T1000 (cell line): ENCODE measurements at regions not wholly inside any gene's neighbourhood (a gene's known extent, or its start where the extent isn't known, plus 50 kb on each side); places are given as distances from the start of the nearest gene placed in this dataset.
"Not testable (repeated sequence)": the region's sequence is repeated elsewhere in the genome, so short reads cannot be mapped to it uniquely, and the experiment has no call there.

Source experiments
- DNase-seq: peaks from one replicate; lab custom pipeline; 2025; ENCODE audit warnings: mixed read lengths; lab: John Stamatoyannopoulos, UW

- DNase-seq = no peak
Observed at GRCh38 chr20:48329676-48330664, 497.8 kb downstream of the PREX1 start.

GRCh38 chr20:48329031-48329615 is 498.7 kb downstream of the PREX1 start:
- no peak for DNase-seq

GRCh38 chr20:48327848-48328247 is 500.0 kb downstream of the PREX1 start:
- not testable (repeated sequence) for DNase-seq

- DNase-seq = no peak
Observed at GRCh38 chr20:48326868-48327267, 500.9 kb downstream of the PREX1 start.

GRCh38 chr20:48326434-48326691 is 501.4 kb downstream of the PREX1 start:
- no peak for DNase-seq

GRCh38 chr20:48325656-48326433 is 502.0 kb downstream of the PREX1 start:
- DNase-seq = no peak

- no peak for DNase-seq
Observed at GRCh38 chr20:48324744-48325143, 503.1 kb downstream of the PREX1 start.

- DNase-seq = no peak
Observed at GRCh38 chr20:48321271-48321670, 506.5 kb downstream of the PREX1 start.

GRCh38 chr20:48319943-48320584 is 507.7 kb downstream of the PREX1 start:
- no peak for DNase-seq

- DNase-seq = no peak
Observed at GRCh38 chr20:48317578-48317977, 510.2 kb downstream of the PREX1 start.

GRCh38 chr20:48314925-48315592 is 512.7 kb downstream of the PREX1 start:
- DNase-seq = no peak

GRCh38 chr20:48313324-48313723 is 514.5 kb downstream of the PREX1 start:
- DNase-seq = no peak

- no peak for DNase-seq
Observed at GRCh38 chr20:48311956-48312355, 515.8 kb downstream of the PREX1 start.

GRCh38 chr20:48310305-48310704 is 517.5 kb downstream of the PREX1 start:
- DNase-seq = no peak

GRCh38 chr20:48309293-48309692 is 518.5 kb downstream of the PREX1 start:
- no peak for DNase-seq

GRCh38 chr20:48308882-48309281 is 518.9 kb downstream of the PREX1 start:
- DNase-seq = no peak

GRCh38 chr20:48308232-48308781 is 519.5 kb downstream of the PREX1 start:
- no peak for DNase-seq

- no peak for DNase-seq
Observed at GRCh38 chr20:48307277-48307676, 520.5 kb downstream of the PREX1 start.

GRCh38 chr20:48302844-48303542 is 517.7 kb upstream of the SULF2 start:
- no peak for DNase-seq

- DNase-seq = no peak
Observed at GRCh38 chr20:48302149-48302548, 516.9 kb upstream of the SULF2 start.

GRCh38 chr20:48301189-48301588 is 515.9 kb upstream of the SULF2 start:
- no peak for DNase-seq
